GM19438 (cell line): ENCODE measurements at regions not wholly inside any gene's neighbourhood (a gene's known extent, or its start where the extent isn't known, plus 50 kb on each side); places are given as distances from the start of the nearest gene placed in this dataset.
A peak's percentile ranks its signal among the peaks of the same experiment; 100 is the strongest.
"Not testable (repeated sequence)": the region's sequence is repeated elsewhere in the genome, so short reads cannot be mapped to it uniquely, and the experiment has no call there.

Experiments
- ATAC-seq: cut with Tn5 transposase; IDR thresholded peaks from one replicate; pipeline ENCODE4 v1.9.1; 2021; ENCODE audit warnings: low read depth; ENCODE audit not compliant: unreplicated experiment

DNA sequence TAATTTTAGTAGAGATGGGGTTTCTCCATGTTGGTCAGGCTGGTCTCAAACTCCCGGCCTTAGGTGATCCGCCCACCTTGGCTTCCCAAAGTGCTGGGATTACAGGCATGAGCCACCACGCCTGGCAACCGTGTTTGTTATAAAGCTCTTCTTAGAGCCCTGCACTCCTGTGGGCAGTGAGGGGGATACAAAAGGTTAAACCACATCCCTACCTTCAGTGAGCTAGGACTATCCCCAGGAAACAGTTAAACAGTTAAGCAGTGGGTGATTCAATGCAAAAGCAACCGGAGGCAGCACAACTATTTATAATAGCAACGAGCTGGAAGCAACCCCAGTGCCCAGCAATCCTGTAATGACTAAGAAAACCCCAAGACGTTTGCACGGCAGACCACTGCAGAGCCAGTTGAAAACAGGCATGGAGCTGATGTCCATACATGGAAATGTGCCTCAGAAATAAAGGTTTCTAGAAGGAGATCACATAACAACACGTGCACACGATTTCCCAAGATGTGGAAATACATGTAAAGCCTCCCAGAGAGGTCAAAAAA lies 107.2 kb upstream of the LYZL2 start:
- peak; percentile 77 for ATAC-seq

GRCh38 chr10:30734901-30735300 lies 105.3 kb upstream of the LYZL2 start:
- ATAC-seq, result no peak

GRCh38 chr10:30732671-30733070 lies 103.1 kb upstream of the LYZL2 start:
- ATAC-seq, result no peak

GRCh38 chr10:30731963-30732362 lies 102.4 kb upstream of the LYZL2 start:
- no peak for ATAC-seq

- ATAC-seq, result no peak
These were observed 100.8 kb upstream of the LYZL2 start for GRCh38 chr10:30730306-30730705.

DNA sequence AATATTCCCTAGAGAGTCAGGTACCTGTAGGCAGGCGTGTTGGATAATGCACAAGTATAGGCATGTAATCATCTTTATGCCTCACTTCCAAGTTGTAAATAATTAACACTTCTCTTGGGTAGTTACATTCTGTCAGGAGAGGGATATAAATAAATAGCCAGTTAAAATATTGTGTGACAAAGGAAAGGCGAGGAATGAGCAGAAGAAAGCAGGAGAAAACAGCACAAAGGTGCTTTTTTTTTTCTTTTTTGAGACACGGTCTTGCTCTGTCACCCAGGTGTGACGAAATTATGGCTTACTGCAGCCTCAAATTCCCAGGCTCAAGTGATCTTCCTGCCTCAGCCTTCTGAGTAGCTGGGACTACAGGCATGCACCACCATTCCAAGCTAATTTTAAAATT lies 99.2 kb upstream of the LYZL2 start:
- no peak for ATAC-seq

DNA sequence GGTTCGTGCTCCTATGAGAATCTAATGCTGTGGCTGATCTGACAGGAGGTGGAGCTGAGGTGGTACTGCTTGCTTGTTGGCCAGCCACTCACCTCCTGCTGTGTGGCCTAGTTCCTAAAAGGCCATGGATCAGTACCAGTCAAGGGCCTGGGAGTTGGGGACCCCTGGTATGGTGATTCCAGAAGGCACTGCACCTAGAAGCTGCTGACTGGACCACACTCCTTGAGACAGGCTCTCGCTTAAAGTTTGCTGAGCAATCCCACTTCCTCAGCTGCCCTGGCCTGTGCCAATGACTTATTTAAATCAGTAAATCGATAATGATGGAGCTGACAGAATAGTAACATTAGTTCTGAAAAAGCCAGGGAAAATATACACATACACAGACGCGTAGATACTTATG lies 98.6 kb upstream of the LYZL2 start:
- no peak for ATAC-seq

DNA sequence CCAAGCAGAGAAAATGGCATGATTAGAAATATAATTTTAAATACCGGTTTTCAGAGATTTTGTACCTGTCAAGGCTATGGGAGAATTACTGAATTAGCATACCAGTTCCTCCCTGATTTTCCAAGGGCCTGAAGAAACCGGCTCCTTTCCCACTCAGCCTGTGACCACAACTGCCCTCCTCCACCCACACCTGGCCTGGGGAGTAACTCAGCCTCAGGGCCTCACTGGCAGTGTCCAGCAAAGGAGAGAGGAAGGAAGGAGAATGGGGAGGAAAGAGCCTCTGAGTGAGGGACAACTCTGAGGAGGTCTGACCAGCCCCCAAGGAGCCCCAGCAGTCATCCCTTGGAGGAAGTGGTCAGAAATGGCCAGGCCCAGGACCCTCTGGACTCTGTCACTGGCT lies 98.0 kb upstream of the LYZL2 start:
- ATAC-seq, result no peak

DNA sequence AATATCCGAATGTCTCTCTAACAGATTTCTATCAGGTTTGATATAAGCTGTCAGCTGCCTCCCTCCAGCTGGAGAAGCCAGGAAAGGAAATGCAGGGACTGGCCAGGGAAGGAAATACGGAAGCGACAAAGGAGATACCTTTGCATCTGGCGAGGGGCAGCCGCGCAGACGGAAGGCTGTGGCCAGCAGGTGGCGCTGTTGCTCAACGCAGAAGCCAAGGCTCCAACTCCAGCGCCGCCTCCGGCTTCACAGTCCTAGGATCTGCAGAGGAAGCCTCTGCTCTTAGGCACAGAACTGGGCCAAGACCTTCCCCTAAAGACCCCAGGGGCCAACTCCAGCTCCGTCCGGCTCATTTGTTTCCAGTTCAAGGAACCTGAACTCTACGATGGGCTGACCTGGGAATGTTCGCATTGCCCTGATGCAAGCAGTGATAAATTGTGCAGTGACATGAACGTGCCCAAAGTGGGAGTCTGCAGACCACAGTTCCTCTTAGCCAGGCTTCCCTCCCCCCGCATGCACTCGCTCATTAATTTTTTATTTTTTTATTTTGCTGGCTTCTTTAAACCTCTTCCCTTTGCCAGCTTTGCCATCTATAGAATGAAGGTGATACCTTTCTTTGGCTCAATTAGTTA lies 97.3 kb upstream of the LYZL2 start:
- ATAC-seq, result peak; percentile 85

GRCh38 chr10:30725661-30726060 lies 96.1 kb upstream of the LYZL2 start:
- ATAC-seq, result no peak

DNA sequence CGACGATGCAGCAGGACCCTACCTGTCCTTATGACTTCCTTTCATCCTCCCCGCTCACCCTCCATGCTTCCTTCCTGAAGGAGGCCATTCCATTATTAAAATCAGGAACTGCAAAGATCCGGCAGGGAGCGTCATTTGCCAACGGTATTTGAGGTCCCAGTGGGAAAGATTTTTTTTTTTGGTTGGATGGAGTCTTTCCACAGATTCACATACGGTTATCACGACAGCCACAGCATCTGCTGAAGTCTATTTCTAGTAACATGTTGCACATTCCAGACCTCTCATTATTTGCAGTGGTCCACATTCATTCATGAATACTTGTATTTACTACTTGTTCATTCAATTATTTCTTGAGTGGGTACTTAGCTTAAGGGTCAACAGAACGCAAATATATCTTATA lies 94.7 kb upstream of the LYZL2 start:
- ATAC-seq, result no peak

GRCh38 chr10:30722956-30723620 lies 93.5 kb upstream of the LYZL2 start:
- no peak for ATAC-seq

DNA sequence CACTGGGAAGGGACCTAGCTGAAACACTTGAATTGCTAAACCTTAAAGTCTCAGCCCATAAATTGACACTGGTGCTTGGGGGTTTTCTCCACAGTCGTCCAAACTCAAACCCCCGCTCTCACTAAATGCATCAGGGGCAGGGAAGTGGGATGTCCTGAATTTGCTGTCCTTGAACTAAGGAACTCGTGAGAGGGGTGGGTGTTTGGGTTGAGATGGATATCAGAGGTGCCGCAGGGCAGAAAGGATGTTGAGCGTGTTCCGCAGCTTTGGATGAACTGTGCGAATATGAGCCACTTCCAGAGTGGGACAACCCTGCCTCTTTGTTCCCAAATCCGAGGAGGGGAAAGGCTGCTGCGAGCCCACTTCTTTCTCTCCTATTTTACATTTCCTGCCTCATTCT lies 90.3 kb upstream of the LYZL2 start:
- ATAC-seq, result no peak

DNA sequence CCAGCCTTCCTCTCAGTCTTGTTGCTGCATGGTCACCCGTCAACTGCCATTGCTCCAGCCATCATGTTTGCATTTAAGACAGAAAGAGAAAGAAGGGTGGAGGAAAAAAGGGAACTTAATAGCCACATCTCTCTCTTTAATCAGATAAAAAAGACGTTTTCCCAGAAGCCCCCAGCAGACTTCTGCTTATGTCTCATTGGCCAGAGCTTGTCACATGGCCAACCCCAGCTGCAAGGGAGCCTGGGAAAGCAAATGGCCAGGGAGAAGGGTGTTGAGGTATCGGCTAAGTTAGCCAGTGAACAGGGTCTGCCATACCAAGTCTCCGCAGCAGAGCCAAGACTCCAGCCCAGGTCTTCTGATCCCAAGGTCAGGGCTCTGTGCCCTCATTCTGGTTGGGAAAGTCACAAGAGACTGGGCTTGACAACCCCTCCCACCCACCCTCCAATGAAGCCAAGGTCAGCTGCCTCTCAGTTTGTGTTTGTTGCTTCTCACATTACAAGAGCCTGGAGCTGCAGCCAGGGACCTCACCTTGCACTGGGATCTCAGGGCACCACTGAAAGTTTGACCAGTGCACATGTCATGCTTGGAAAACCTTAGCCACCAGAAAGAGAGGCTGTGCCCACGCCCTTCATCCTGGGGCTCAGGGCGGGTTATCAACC lies 80.3 kb upstream of the LYZL2 start:
- ATAC-seq, result no peak

DNA sequence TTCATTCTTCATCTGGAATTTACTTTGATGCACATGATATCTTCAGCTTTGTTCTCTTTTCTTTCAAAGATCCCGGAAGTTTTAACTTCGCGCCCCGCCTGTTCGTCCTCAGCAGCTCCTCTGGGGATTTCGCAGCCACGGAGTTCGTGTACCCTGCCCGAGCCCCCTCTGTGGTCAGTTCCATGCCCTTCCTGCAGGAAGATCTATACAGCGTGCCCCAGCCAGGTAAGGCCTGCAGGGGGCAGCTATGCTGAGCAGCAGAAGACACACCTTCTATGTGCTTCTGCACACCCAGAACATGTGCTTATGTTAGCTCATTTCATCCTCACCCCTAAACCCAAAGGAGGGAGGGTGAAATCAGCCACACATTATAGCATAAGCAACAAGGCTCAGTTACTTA lies 79.7 kb upstream of the LYZL2 start:
- no peak for ATAC-seq

GRCh38 chr10:30708234-30708633 lies 78.7 kb upstream of the LYZL2 start:
- no peak for ATAC-seq

DNA sequence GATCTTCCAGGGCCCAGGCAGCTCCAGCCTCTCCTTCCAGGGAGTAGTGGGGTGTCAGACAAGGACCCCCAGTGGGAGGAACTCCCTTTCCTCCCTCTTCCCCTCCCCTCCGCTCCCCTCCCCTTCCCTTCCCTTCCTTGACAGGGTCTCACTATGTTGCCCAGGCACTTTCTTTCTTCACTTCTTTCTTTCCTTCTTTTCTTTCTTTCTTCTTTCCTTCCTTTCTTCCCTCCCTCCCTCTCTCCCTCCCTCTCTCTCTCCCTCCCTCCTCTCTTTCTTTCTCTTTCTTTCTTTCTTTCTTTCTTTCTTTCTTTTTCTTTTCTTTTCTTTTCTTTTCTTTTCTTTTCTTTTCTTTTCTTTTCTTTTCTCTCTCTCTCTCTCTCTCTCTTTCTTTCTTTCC lies 76.6 kb upstream of the LYZL2 start:
- not testable (repeated sequence) for ATAC-seq

DNA sequence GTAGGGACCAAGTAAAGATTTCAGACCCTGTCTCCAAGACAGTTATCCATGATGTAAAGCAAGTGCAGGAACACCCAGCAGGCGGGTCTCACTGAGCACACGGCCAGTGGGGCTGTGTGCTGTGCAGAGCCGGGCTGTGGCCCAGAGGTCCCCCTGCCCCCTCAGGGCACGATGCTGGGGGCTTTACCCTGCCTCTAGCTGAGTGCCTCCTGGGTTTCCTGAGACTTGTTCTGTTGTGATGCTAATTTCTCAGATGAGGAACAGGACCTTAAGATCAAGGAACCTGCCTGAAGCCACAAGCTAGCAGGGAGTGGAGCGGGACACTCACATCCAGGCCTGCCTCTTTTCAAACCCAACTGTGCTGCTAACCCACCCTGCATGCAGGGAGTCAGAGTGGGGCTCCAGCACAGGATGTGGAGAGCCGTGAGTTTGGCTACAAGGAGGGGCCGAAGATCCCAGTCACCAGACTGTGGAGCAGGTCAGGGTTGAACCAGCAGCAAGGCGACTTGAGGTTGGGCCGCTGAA lies 76.1 kb upstream of the LYZL2 start:
- peak; percentile 22 for ATAC-seq

DNA sequence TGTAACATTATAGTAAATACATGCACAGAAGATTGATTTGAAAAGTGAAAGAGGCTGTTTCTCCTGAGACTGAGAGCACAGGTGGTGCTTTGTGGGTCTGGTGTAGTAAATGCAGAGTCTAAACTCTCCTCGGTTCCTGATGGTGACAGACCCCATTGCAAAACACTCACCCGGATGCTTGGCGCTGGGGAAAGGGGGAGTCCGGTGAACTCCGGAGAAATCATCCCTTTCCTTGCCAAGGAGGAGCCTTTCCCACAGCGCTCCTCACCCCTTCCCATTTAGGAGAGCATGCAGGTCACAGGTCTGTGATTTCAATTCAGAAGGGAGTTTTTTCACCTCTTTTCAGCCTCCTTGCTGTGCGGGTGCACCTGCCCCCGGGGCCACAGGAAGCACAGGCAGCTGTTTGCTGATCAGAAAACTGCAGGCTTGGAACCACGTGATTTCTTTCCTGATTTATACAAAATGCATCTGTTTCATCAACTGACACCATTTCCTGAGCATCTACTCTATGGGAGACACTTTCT lies 75.6 kb upstream of the LYZL2 start:
- ATAC-seq, result peak; percentile 60

DNA sequence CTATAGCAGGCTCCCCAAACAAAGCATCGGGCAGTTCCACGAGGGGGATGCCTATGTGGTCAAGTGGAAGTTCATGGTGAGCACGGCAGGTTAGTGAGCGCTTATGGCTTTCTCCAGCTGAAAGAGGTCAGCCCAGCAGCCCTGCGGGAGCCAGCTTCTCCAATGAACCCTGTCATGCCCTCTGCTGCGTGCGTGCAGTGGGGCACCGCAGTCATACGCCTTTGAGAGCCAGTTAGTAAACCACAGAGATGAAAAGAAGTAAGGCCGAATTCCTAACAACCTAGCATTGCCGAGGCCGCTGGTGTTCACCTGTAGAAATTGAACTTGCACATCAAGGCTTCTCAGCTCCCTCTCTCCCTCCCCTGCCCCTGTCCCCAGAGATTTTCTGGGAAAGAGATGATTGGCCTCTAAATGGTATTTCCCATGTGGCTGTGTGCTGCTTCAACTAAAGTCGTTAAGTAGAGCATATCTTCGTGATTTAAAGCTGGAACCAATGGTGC lies 75.1 kb upstream of the LYZL2 start:
- peak; percentile 9 for ATAC-seq

GRCh38 chr10:30704026-30704600 lies 74.6 kb upstream of the LYZL2 start:
- ATAC-seq, result no peak
